ENCODE measurements at regions not wholly inside any gene's neighbourhood (a gene's known extent, or its start where the extent isn't known, plus 50 kb on each side); places are given as distances from the start of the nearest gene placed in this dataset.

DNA sequence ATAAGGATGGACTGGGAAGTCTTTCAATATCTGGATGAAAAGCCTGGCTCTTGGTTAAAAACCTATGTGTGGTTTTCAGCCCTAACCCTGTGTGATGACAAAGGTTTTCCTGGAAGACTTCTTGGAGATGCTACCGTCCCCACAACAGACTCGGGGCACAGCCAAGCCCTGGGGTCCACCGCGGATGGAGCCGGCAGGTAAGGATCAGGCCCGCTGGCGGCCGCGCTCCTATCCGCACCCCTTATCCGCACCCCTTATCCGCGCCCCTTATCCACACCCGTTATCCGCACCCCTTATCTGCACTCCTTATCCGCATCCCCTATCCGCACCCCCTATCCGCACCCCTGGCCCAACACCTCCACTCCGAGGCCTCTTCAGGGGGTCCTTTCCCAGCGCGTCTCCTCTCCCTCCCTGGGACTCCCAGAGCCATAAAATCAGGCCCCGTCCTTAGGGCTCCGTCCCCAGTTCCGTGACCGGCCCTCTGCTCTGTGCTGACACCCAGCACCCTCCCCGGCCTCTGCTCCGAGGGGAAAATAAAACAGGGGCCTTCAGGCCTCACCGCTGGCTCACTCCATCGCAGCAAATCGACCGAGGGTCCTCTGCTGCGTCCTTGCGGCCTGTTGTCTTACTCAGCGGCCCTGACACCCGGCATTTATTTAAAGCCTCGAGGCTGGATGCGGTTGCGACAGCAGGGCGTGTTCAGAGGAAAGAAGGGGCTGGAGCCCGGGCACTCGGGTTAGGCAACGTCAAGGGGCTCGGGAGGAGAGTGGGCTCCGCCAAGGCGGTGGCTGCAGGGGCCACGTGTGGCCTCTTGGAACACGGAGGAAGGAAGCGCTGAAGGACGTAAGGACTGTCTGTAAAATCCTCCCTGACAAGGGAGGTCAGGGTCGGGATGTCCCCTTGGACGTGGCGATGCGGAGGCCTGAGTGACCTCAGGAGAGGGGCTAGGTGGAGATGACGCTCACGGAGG lies 215.1 kb upstream of the ADARB2 start:
- no peak for FAIRE-seq
- DNase-seq (ENCODE audit: insufficient read length): no peak
- TF ChIP-seq POLR2A (IDR thresholded peaks at IDR 0.05; ENCODE audit: low read depth, low read length): no peak
- no peak for TF ChIP-seq TAF1 (IDR thresholded peaks at IDR 0.05; ENCODE audit: borderline replicate concordance, low read depth, low read length)
- no peak for TF ChIP-seq POLR2AphosphoS5 (IDR thresholded peaks at IDR 0.05; ENCODE audit: low read depth, low read length)

DNA sequence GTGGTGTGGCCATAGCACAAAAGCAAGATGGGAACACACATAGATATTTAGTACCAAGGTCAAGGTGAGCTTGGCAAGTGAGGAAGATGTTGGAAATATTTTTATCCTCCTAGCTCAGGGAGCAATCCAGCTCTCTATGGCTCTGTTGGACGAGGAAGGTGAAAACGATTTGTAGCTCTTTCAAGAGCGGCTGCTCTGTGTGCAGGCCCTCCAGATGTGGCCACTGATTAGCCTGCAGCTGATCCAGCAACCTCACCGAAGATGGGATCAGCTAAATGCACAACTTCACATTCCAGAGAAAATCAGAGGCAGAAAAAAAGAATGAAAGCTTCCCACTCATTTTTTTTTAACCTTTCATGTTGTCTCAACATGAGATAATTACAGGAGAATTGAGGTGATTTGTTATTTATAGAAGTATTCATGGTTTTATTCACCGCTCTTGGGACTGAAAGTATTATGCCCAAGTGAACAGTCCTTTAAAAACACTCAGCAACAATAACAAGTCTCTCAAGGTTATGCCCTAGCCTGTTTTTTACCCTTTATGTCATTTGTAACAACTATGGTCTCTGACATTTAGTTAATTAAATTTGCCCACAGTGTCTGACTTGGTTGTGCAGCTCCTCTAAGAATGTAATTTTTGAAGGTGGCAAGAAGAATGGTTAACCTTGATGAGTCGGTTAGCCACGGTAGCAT lies 213.6 kb upstream of the ADARB2 start:
- no peak for TF ChIP-seq TAF1 (IDR thresholded peaks at IDR 0.05; ENCODE audit: borderline replicate concordance, low read depth, low read length)
- TF ChIP-seq POLR2AphosphoS5 (IDR thresholded peaks at IDR 0.05; ENCODE audit: low read depth, low read length): no peak
- no peak for TF ChIP-seq POLR2A (IDR thresholded peaks at IDR 0.05; ENCODE audit: low read depth, low read length)
- FAIRE-seq (no peak), DNase-seq (ENCODE audit: insufficient read length) (no peak)

GRCh38 chr10:1947464-1948003 lies 210.2 kb upstream of the ADARB2 start:
- DNase-seq (ENCODE audit: insufficient read length): no peak
- TF ChIP-seq TAF1 (IDR thresholded peaks at IDR 0.05; ENCODE audit: borderline replicate concordance, low read depth, low read length) (no peak), POLR2A (IDR thresholded peaks at IDR 0.05; ENCODE audit: low read depth, low read length) (no peak), POLR2AphosphoS5 (IDR thresholded peaks at IDR 0.05; ENCODE audit: low read depth, low read length) (no peak)
- FAIRE-seq: no peak

GRCh38 chr10:1944487-1944886 lies 207.2 kb upstream of the ADARB2 start:
- TF ChIP-seq POLR2AphosphoS5 (IDR thresholded peaks at IDR 0.05; ENCODE audit: low read depth, low read length) (no peak), TAF1 (IDR thresholded peaks at IDR 0.05; ENCODE audit: borderline replicate concordance, low read depth, low read length) (no peak), POLR2A (IDR thresholded peaks at IDR 0.05; ENCODE audit: low read depth, low read length) (no peak)
- DNase-seq (ENCODE audit: insufficient read length): no peak
- FAIRE-seq: no peak

DNA sequence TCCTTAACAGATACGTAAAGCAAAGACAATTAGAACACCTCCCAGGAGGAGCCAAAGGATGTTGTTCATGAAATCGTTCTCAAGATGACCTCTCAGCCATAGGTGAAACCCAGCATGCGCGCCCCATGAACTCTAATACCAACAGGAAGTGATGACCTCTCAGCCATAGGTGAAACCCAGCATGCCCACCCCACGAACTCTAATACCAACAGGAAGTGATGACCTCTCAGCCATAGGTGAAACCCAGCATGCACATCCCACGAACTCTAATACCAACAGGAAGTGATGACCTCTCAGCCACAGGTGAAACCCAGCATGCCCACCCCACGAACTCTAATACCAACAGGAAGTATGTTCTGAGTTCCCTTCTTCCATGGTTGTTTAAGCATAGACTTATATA lies 205.2 kb upstream of the ADARB2 start:
- DNase-seq (ENCODE audit: insufficient read length): no peak
- no peak for TF ChIP-seq POLR2AphosphoS5 (IDR thresholded peaks at IDR 0.05; ENCODE audit: low read depth, low read length)
- FAIRE-seq: peak; percentile 33

- TF ChIP-seq POLR2A (IDR thresholded peaks at IDR 0.05; ENCODE audit: low read depth, low read length): no peak
- no peak for TF ChIP-seq POLR2AphosphoS5 (IDR thresholded peaks at IDR 0.05; ENCODE audit: low read depth, low read length)
- no peak for TF ChIP-seq TAF1 (IDR thresholded peaks at IDR 0.05; ENCODE audit: borderline replicate concordance, low read depth, low read length)
- no peak for FAIRE-seq
- DNase-seq (ENCODE audit: insufficient read length): no peak
These were observed 201.7 kb upstream of the ADARB2 start for GRCh38 chr10:1939016-1939415.

- FAIRE-seq (no peak), DNase-seq (ENCODE audit: insufficient read length) (no peak)
- TF ChIP-seq POLR2AphosphoS5 (IDR thresholded peaks at IDR 0.05; ENCODE audit: low read depth, low read length): no peak
- no peak for TF ChIP-seq POLR2A (IDR thresholded peaks at IDR 0.05; ENCODE audit: low read depth, low read length)
- TF ChIP-seq TAF1 (IDR thresholded peaks at IDR 0.05; ENCODE audit: borderline replicate concordance, low read depth, low read length): no peak
These were observed 201.0 kb upstream of the ADARB2 start for GRCh38 chr10:1938317-1938716.

GRCh38 chr10:1935912-1936311 lies 198.6 kb upstream of the ADARB2 start:
- TF ChIP-seq POLR2A (IDR thresholded peaks at IDR 0.05; ENCODE audit: low read depth, low read length) (no peak), TAF1 (IDR thresholded peaks at IDR 0.05; ENCODE audit: borderline replicate concordance, low read depth, low read length) (no peak), POLR2AphosphoS5 (IDR thresholded peaks at IDR 0.05; ENCODE audit: low read depth, low read length) (no peak)
- DNase-seq (ENCODE audit: insufficient read length) (no peak), FAIRE-seq (no peak)

GRCh38 chr10:1933215-1933614 lies 195.9 kb upstream of the ADARB2 start:
- no peak for FAIRE-seq
- TF ChIP-seq TAF1 (IDR thresholded peaks at IDR 0.05; ENCODE audit: borderline replicate concordance, low read depth, low read length) (no peak), POLR2AphosphoS5 (IDR thresholded peaks at IDR 0.05; ENCODE audit: low read depth, low read length) (no peak), POLR2A (IDR thresholded peaks at IDR 0.05; ENCODE audit: low read depth, low read length) (no peak)

DNA sequence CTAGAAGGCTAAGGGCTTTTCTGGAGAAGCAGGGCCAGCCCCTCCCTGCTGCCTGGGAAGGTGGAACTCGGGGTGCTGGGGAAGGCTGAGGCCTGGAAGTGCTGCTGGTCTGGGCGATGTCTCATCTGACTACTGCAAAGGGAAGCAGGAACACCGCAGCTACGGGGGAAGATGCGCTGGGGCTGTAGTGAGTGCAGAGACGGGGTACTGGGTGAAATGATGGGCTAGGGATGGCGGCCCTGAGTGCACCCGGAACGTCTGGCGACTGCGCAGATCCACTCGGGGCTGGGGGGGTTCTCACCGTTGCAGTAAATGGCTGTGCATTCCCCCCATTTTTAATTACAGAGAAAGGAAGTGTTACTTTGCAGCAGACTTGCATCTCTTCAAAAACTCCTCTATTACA lies 195.4 kb upstream of the ADARB2 start:
- TF ChIP-seq POLR2AphosphoS5 (IDR thresholded peaks at IDR 0.05; ENCODE audit: low read depth, low read length): no peak
- TF ChIP-seq TAF1 (IDR thresholded peaks at IDR 0.05; ENCODE audit: borderline replicate concordance, low read depth, low read length): no peak
- TF ChIP-seq POLR2A (IDR thresholded peaks at IDR 0.05; ENCODE audit: low read depth, low read length): no peak
- FAIRE-seq (no peak), DNase-seq (ENCODE audit: insufficient read length) (no peak)

More at GRCh38 chr10:1933215-1933614, 195.9 kb upstream of the ADARB2 start:
- no peak for DNase-seq (ENCODE audit: insufficient read length)

DNA sequence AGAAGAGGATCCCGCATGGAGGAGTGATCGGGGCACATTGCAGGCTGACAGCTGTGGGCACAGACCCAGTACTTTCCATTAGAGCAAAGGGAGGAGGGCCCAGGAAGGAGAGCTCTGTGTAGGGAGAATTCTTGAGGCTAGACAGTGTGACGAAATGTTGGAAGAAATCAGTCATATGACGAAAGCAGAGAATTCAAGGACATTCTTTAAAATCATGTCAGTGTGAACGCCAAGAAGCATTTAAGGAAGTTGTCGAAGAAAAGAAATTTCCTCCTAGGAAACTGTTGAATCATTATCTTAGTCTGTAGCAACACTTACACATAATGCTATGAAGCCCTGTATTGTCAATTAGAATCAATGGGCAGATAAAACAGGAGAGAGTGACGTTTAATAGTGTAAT lies 191.3 kb upstream of the ADARB2 start:
- DNase-seq (ENCODE audit: insufficient read length) (no peak), FAIRE-seq (no peak)
- TF ChIP-seq TAF1 (IDR thresholded peaks at IDR 0.05; ENCODE audit: borderline replicate concordance, low read depth, low read length) (no peak), POLR2AphosphoS5 (IDR thresholded peaks at IDR 0.05; ENCODE audit: low read depth, low read length) (no peak), POLR2A (IDR thresholded peaks at IDR 0.05; ENCODE audit: low read depth, low read length) (no peak)

All from GM12892 (cell line).